ENCODE measurements at regions not wholly inside any gene's neighbourhood (a gene's known extent, or its start where the extent isn't known, plus 50 kb on each side); places are given as distances from the start of the nearest gene placed in this dataset.

GRCh38 chr10:78393094-78393493, 359.4 kb downstream of the RPS24 start:
- DNase-seq (ENCODE audit: low spot score) = no peak

- DNase-seq (ENCODE audit: low spot score) = no peak
Observed at GRCh38 chr10:78394047-78394446, 360.4 kb downstream of the RPS24 start.

- no peak for DNase-seq (ENCODE audit: low spot score)
Observed at GRCh38 chr10:78395162-78395561, 361.5 kb downstream of the RPS24 start.

- no peak for DNase-seq (ENCODE audit: low spot score)
Observed at GRCh38 chr10:78396754-78397153, 363.1 kb downstream of the RPS24 start.

- no peak for DNase-seq (ENCODE audit: low spot score)
Observed at GRCh38 chr10:78397786-78398185, 364.1 kb downstream of the RPS24 start.

- no peak for DNase-seq (ENCODE audit: low spot score)
Observed at GRCh38 chr10:78398382-78398781, 364.7 kb downstream of the RPS24 start.

- DNase-seq (ENCODE audit: low spot score) = peak; percentile 48
Observed at GRCh38 chr10:78401624-78402367, 368.1 kb downstream of the RPS24 start.

GRCh38 chr10:78402591-78402990, 368.9 kb downstream of the RPS24 start:
- DNase-seq (ENCODE audit: low spot score) = no peak

- DNase-seq (ENCODE audit: low spot score) = no peak
Observed at GRCh38 chr10:78403781-78404180, 370.1 kb downstream of the RPS24 start.

GRCh38 chr10:78404296-78404695, 370.6 kb downstream of the RPS24 start:
- no peak for DNase-seq (ENCODE audit: low spot score)

GRCh38 chr10:78405231-78405630, 371.6 kb downstream of the RPS24 start:
- DNase-seq (ENCODE audit: low spot score) = no peak

GRCh38 chr10:78405736-78406135, 372.1 kb downstream of the RPS24 start:
- no peak for DNase-seq (ENCODE audit: low spot score)

GRCh38 chr10:78406648-78407008, 373.0 kb downstream of the RPS24 start:
- no peak for DNase-seq (ENCODE audit: low spot score)

GRCh38 chr10:78407009-78407711, 373.5 kb downstream of the RPS24 start:
- peak; percentile 87 for DNase-seq (ENCODE audit: low spot score)

GRCh38 chr10:78407966-78408365, 374.3 kb downstream of the RPS24 start:
- no peak for DNase-seq (ENCODE audit: low spot score)

GRCh38 chr10:78408671-78409472, 375.2 kb downstream of the RPS24 start:
- peak; percentile 53 for DNase-seq (ENCODE audit: low spot score)

GRCh38 chr10:78410046-78410965, 376.6 kb downstream of the RPS24 start:
- no peak for DNase-seq (ENCODE audit: low spot score)

GRCh38 chr10:78411716-78412115, 378.1 kb downstream of the RPS24 start:
- DNase-seq (ENCODE audit: low spot score) = no peak

GRCh38 chr10:78412605-78413004, 378.9 kb downstream of the RPS24 start:
- no peak for DNase-seq (ENCODE audit: low spot score)

- no peak for DNase-seq (ENCODE audit: low spot score)
Observed at GRCh38 chr10:78413076-78414055, 379.7 kb downstream of the RPS24 start.

- DNase-seq (ENCODE audit: low spot score) = no peak
Observed at GRCh38 chr10:78414380-78414779, 380.7 kb downstream of the RPS24 start.

Measured in putamen (tissue), 1 donor.